ENCODE measurements at regions not wholly inside any gene's neighbourhood (a gene's known extent, or its start where the extent isn't known, plus 50 kb on each side); places are given as distances from the start of the nearest gene placed in this dataset.
"Not testable (repeated sequence)": the region's sequence is repeated elsewhere in the genome, so short reads cannot be mapped to it uniquely, and the experiment has no call there.

DNA sequence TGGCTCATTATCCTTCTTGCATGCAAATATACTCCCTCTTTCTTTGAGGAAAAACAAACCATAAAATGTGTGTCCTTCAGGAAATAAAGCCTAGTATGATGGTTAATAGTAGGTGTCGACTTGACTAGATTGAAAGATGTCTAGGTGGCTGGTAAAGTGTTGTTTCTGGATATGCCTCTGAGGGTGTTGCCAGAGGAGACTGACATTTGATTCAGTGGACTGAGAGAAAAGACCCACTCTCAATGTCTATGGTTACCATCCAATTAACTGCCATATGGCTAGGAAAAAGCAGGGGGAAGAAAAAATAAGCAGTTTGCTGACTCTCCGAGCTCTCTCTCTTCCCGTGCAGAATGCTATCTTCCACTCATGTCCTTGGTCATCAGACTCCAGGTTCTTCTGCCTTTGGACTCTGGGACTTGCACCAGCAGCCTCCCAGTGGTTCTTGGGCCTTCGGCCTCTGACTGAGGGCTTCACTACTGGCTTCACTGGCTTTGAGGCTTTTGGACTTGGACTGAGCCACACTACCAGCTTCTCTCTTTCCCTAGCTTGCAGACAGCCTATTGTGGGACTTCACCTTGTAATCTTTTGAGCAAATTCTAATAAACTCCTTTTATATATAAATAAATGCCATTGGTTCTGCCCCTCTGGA is 532.1 kb upstream of the HTR2C start:
- Mint-ChIP-seq H3K27ac (no peak overlapping the region), H3K4me1 (no peaks in the 10 kb centered on the region), H3K27me3 (no peaks in the 10 kb centered on the region), H3K9me3 (no peaks in the 10 kb centered on the region), H3K4me3 (no peak overlapping the region)
- no peak for ATAC-seq
- no peak for DNase-seq

DNA sequence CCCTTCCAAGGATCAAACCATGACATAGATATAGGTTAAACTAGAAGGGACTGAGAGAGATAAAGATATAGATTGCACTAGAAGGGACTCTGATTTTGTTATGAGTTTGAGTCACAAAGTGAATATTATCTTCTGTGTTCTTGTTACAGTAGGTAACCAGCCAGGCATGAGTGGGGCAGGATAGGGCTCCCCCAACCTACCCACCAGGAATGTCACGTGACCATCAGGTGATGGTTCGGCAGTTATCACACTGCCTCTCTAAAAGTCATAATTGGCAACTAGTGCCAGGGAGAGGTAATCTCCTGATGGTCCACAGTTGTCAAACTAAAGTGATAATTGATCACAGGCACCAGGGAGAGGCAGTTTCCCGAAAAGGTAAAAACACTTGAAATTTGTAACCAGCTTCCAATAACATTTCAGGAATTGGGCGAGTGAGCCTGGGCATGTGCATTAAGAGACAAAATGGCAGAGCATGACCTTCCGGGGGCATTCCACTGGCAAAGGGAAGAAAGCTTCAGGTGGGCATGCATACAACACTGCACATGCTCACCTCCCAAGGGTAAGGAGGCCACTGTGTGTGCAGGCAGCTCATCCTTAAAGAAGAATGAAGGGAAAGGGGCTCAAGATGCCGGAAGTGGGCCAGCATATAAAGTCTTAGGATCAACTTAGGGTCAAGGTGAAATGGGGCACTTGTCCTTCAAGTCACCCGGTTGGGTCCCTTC is 533.6 kb upstream of the HTR2C start:
- Mint-ChIP-seq H3K4me1 (no peaks in the 10 kb centered on the region), H3K9me3 (no peaks in the 10 kb centered on the region), H3K4me3 (no peak overlapping the region), H3K27me3 (no peaks in the 10 kb centered on the region), H3K27ac (no peak overlapping the region)
- ATAC-seq: no peak
- no peak for DNase-seq

DNA sequence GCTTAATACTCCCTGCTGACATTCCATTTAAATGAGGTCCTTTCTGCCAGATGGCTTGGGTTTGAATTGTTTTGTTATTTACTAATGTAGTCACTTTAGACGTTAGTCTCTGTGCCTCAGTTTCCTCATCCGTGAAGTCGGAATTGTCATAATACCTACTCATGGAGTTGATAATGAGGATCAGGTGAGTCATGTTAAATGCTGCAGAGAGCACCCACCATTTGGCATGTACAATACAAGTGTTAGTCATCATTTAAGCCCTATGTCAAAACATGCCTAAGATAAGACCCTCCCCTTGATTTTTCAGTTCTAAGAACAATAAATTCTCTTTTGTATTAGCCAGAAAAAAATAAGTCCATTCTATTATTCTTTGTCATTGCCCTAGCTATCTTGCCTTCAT is 534.8 kb upstream of the HTR2C start:
- ATAC-seq (no peak), DNase-seq (no peak)
- Mint-ChIP-seq H3K27me3 (no peaks in the 10 kb centered on the region), H3K4me1 (no peaks in the 10 kb centered on the region), H3K4me3 (no peak overlapping the region), H3K9me3 (no peaks in the 10 kb centered on the region), H3K27ac (no peak overlapping the region)

DNA sequence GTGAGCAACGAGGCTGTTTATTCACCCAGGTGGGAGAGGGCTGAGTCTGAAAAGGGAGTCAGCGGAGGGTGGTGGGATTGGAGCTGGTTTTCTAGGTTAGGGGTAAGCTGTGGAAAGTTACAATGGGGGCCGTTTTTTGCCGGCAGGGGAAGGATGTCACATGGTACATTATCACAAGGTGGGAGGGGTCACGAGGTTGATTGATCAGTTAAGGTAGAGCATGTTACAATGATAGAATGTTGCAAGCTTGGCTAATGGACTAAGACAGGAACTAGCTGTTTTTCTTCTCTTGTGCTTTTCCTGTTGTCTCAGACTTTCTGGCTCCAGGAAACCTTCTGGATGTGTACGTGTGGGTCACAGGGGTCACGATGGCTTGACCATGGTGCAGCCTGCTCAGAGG is 536.3 kb upstream of the HTR2C start:
- Mint-ChIP-seq H3K4me1 (no peaks in the 10 kb centered on the region), H3K9me3 (no peaks in the 10 kb centered on the region), H3K27ac (no peak overlapping the region), H3K4me3 (no peak overlapping the region), H3K27me3 (no peaks in the 10 kb centered on the region)
- no peak for ATAC-seq
- no peak for DNase-seq

DNA sequence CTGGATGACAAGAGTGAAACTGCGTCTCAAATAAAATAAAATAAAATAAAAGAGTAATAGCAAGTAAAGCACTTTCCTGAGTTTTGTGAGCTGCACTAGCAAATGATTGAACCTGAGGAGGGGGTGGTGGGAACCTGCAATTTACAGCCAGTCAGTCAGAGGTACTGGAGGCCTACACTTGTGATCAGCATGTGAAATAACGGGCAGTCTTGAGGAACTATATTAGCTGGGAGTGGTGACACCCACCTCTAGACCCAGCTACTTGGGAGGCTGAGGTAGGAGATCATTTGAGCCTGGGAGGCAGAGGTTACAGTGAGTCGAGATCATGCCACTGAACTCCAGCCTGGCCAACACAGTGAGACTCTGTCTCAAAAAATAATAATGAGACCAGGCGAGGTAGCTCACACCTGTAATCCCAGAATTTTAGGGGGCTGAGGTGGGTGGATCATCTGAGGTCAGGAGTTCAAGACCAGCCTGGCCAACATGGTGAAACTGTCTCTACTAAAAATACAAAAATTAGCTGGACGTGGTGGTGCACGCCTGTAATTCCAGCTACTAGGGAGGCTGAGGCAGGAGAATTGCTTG is 537.1 kb upstream of the HTR2C start:
- H3K27ac Mint-ChIP-seq: no peak overlapping the region
- no peaks in the 10 kb centered on the region for H3K9me3 Mint-ChIP-seq
- no peak overlapping the region for H3K4me3 Mint-ChIP-seq
- no peak for ATAC-seq
- no peaks in the 10 kb centered on the region for H3K27me3 Mint-ChIP-seq
- H3K4me1 Mint-ChIP-seq: no peaks in the 10 kb centered on the region
- no peak for DNase-seq

DNA sequence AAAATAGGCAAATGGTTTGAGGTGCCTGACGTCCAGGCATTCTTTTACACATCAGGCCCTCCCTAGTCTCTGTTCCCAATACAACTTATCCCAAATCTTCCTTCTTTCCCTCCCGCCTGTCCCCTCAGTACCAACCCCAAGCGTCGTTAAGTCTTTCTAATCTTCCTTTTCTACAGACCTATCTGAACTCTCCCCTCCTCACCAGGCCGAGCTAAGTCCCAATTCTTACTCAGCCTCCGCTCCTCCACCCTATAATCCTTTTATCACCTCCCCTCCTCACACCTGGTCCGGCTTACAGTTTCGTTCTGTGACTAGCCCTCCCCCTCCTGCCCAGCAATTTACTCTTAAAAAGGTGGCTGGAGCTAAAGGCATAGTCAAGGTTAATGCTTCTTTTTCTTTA is 542.4 kb upstream of the HTR2C start:
- not testable (repeated sequence) for DNase-seq, H3K27ac Mint-ChIP-seq, ATAC-seq, H3K4me1 Mint-ChIP-seq, H3K27me3 Mint-ChIP-seq, H3K4me3 Mint-ChIP-seq
- H3K9me3 Mint-ChIP-seq: peaks cover 0 to 13% of the 10 kb centered on the region in 2 donors

DNA sequence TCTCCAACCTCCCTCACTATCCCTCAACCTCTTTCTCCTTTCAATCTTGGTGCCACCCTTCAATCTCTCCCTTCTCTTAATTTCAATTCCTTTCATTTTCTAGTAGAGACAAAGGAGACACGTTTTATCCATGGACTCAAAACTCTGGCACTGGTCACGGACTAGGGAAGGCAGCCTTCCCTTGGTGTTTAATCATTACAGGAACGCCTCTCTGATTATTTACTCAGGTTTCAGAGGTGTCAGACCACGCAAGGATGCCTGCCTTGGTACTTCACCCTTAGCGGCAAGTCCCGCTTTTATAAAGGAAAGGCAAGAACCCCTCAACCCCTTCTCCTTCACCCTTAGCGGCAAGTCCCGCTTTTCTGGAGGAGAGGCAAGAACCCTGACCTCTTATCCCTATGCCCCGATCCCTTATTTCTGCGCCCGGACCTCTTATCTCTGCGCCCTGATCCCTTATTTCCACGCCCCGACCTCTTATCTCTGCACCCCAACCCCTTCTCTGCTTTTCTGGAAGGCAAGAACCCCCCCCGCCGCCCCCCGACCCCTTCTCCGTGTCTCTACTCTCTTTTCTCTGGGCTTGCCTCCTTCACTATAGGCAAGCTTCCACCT is 543.1 kb upstream of the HTR2C start:
- peaks cover 0 to 13% of the 10 kb centered on the region in 2 donors for H3K9me3 Mint-ChIP-seq
- H3K27me3 Mint-ChIP-seq, H3K4me1 Mint-ChIP-seq, ATAC-seq, H3K4me3 Mint-ChIP-seq, H3K27ac Mint-ChIP-seq, DNase-seq: not testable (repeated sequence)

DNA sequence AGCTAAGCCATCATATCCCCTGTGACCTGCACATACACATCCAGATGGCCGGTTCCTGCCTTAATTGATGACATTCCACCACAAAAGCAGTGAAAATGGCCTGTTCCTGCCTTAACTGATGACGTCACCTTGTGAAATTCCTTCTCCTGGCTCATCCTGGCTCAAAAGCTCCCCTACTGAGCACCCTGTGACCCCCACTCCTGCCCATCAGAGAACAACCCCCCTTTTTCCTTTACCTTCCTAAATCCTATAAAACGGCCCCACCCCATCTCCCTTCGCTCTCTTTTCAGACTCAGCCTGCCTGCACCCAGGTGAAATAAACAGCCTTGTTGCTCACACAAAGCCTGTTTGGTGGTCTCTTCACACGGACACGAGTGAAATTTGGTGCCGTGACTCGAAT is 543.8 kb upstream of the HTR2C start:
- not testable (repeated sequence) for ATAC-seq, H3K27me3 Mint-ChIP-seq, H3K27ac Mint-ChIP-seq, H3K4me3 Mint-ChIP-seq, H3K4me1 Mint-ChIP-seq, DNase-seq
- peaks cover 0 to 13% of the 10 kb centered on the region in 2 donors for H3K9me3 Mint-ChIP-seq

DNA sequence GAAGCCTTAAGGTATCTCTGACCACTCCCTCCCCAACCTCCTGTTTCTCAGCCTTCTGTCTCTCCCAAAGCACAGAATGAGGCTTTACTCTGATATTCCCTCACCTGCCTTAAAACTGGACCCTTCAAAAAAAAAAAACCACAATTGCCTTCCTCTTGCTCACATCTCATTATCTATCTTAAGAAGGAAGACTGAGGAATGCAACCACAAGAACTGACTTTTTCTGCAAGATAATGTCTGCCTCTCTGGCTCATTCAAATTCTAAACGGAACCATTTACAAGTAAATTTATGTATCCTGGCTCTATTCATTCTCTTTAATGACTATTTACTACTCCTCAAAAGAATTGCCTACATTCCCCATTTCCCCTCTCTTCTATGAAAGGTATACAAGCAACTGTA is 545.5 kb upstream of the HTR2C start:
- peaks cover 0 to 13% of the 10 kb centered on the region in 2 donors for H3K9me3 Mint-ChIP-seq
- DNase-seq (no peak), ATAC-seq (no peak)
- no peak overlapping the region for H3K4me3 Mint-ChIP-seq
- no peak overlapping the region for H3K27ac Mint-ChIP-seq
- no peaks in the 10 kb centered on the region for H3K27me3 Mint-ChIP-seq
- H3K4me1 Mint-ChIP-seq: no peaks in the 10 kb centered on the region

DNA sequence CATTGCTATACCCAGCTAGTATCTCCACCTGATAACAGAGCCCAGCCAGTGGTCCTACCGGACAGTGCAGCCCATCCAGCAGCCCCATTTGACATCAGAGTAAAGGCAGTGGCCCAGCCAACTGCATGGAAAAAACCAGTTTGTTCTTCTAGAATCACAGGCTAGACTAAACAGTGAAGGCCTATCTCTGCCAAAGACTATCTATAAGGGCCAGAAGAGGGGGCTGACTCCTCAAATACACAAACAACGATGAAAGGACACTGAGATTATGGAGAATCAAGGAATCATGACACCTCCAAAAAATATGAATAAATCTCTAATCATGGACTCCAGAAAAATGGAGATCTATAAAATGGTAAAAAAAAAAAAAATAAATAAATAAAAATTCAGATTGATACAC is 546.4 kb upstream of the HTR2C start:
- no peak overlapping the region for H3K4me3 Mint-ChIP-seq
- DNase-seq (no peak), ATAC-seq (no peak)
- no peaks in the 10 kb centered on the region for H3K27me3 Mint-ChIP-seq
- no peaks in the 10 kb centered on the region for H3K4me1 Mint-ChIP-seq
- H3K9me3 Mint-ChIP-seq: peaks cover 0 to 13% of the 10 kb centered on the region in 2 donors
- no peak overlapping the region for H3K27ac Mint-ChIP-seq

DNA sequence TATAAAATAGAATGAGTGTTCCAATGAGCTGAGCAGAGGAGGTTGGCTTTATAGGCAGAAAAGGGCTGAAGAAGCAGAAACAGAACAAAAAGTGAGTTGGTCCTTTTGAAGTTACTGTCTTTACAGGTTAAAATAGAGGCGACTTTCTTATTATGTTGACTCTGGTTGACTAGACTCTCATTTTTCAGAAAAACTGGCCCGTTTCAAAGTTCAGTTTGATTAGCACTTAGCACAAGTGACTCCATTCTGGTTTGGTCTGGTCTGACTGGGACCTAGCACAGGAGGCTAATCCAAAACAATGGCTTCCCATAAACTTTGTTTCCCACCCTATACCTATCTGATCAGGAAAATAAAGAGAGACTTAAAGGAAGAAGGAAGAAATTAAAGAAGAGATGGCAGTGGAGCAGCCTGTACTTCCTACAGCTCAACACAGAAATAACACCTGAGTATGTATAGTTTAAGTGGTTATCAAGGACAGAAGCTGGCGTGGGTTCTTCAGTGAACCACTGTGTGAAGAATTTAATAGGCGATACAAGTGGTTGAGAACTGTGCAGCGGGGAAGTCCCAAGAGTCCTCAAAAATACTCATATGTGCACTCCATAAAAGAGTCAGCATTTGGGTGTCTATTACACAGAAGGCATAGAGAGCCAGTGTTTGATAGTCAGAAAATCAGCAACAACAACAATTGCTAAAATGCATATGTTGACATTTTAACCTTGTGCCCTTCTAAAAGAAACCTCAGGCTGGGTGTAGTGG is 554.8 kb upstream of the HTR2C start:
- Mint-ChIP-seq H3K9me3 (peaks cover 0 to 7% of the 10 kb centered on the region in 2 donors), H3K4me3 (no peak overlapping the region), H3K4me1 (no peaks in the 10 kb centered on the region), H3K27ac (no peak overlapping the region), H3K27me3 (no peaks in the 10 kb centered on the region)
- DNase-seq: no peak
- ATAC-seq: no peak

DNA sequence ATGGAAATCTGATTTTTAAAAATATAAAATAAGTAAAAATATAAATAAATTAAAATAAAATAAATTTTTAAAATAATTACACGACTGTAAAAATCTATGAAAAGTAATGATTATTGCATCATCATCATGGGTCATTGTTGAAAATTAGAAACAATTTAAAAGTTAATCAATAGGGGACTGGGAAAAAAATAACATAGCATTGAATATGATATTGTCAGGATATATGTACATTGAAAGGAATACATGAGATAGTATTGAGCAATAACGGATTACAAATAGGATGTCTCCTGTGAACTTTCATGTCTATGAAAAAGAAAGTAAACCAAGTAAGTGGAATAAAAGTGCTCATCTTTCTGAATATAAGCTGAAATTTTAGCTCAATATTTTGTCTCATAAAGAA is 566.8 kb upstream of the HTR2C start:
- Mint-ChIP-seq H3K9me3 (no peaks in the 10 kb centered on the region), H3K4me3 (no peak overlapping the region), H3K27me3 (no peaks in the 10 kb centered on the region), H3K27ac (no peak overlapping the region), H3K4me1 (no peaks in the 10 kb centered on the region)
- ATAC-seq (no peak), DNase-seq (no peak)

DNA sequence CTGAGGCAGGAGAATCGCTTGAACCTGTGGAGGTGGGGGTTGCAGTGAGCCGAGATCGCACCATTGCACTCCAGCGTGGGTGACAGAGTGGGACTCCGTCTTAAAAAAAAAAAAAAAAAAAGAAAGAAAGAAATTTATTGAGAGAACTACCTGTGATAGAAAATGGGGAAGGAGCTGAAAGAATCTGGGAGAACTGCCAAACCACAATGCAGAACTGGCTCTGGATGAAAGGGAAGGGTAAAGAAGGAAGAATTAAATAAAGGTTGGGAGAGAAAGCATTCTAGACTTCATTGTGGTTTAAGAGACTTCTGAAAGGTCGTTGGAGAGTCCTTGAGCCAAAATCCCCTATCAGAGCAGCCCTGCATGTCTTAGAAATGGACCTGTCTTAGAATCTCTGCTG is 567.9 kb upstream of the HTR2C start:
- H3K4me1 Mint-ChIP-seq: no peaks in the 10 kb centered on the region
- DNase-seq (no peak), ATAC-seq (no peak)
- H3K4me3 Mint-ChIP-seq: no peak overlapping the region
- H3K27ac Mint-ChIP-seq: no peak overlapping the region
- no peaks in the 10 kb centered on the region for H3K9me3 Mint-ChIP-seq
- H3K27me3 Mint-ChIP-seq: no peaks in the 10 kb centered on the region

DNA sequence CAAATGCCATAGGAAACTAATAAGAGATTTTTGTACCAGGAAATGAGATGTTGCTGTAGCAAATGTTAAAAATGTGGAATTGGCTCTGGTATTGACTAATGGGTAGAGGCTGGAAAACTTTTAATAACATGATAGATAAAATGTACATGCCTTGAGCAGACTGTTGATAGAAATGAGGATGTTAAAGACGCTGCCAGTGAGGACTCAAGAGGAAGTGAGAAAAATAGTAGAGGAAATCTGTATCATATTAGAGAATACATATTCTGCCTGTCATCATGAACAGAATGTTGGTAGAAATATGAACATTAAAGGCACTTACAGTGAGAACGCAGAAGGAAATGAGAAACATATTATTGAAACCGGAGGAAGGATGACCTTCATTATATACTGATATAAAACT is 577.2 kb upstream of the HTR2C start:
- peaks cover 5 to 8% of the 10 kb centered on the region in 2 donors for H3K9me3 Mint-ChIP-seq
- no peak for ATAC-seq
- no peak overlapping the region for H3K27ac Mint-ChIP-seq
- H3K4me3 Mint-ChIP-seq: no peak overlapping the region
- H3K27me3 Mint-ChIP-seq: no peaks in the 10 kb centered on the region
- H3K4me1 Mint-ChIP-seq: no peaks in the 10 kb centered on the region
- no peak for DNase-seq

DNA sequence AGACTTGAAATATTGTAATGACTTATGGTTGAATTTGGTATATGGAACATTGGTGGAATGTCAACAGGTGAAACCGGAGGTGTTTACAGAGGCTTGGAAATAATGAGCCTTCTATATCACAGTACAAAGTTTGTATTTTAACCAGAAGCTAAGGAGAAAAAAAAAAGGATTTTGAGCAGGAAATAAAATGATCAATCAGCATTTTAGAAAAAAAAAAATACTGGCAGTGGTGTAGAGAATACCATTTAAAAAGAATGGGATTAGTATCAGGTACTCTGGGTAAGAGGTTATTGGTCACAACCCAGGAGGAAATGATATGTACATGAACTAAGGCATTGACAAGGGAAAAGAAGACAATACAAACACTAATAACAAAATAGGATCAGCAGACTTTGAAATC is 587.1 kb upstream of the HTR2C start:
- DNase-seq (no peak), ATAC-seq (no peak)
- Mint-ChIP-seq H3K4me3 (no peak overlapping the region), H3K4me1 (no peaks in the 10 kb centered on the region), H3K27me3 (no peaks in the 10 kb centered on the region), H3K9me3 (peaks cover 6 to 17% of the 10 kb centered on the region in 2 donors), H3K27ac (no peak overlapping the region)

Measured in stimulated activated naive CD8-positive, alpha-beta T cell treated with anti-CD3 and anti-CD28 coated beads, Interleukin-15, amount 100 ng/mL, for 72 hours (primary cell).